ENCODE measurements at regions not wholly inside any gene's neighbourhood (a gene's known extent, or its start where the extent isn't known, plus 50 kb on each side); places are given as distances from the start of the nearest gene placed in this dataset.

- FAIRE-seq: no peak
- WGBS, 2 experiments (ENCODE audit: extremely low coverage in 1 of 2, insufficient coverage in 1 of 2, insufficient read length in 1 of 2, insufficient replicate concordance in 2 of 2, low coverage in 1 of 2, low lambda C conversion rate in 2 of 2, missing lambda C conversion rate in 1 of 2): 96% methylated on average over 7 of the region's 7 CpGs; no CpG with 5 or more reads in 1 of the 2 experiments
- CTCF ChIA-PET (ENCODE audit: partially characterized antibody): interaction anchor here (0.7 kb wide), 1 partner anchor 30 kb away, joined by 3 read pairs; no protein-coding TSS in a partner anchor
Measured at GRCh38 chr9:79779901-79780300, 208.1 kb downstream of the TLE4 start.

More at GRCh38 chr9:79779901-79780300, 208.1 kb downstream of the TLE4 start:
- H2BK20ac ChIP-seq (ENCODE audit: low read length): no peak overlapping the region
- no peak overlapping the region for H3K56ac ChIP-seq (replicated peaks; ENCODE audit: insufficient read length, low read depth, low read length)
- no peaks in the 10 kb centered on the region for H3K27me3 ChIP-seq (replicated peaks in 1 of 4; ENCODE audit: control insufficient read depth in 3 of 4, extremely low read depth in 1 of 4, insufficient read depth in 3 of 4, low read length in 3 of 4)
- no peak overlapping the region for H3K9ac ChIP-seq (replicated peaks in 1 of 4; ENCODE audit: extremely low read depth in 1 of 4, low read depth in 3 of 4, low read length in 3 of 4)
- no peaks in the 10 kb centered on the region for H3K4me1 ChIP-seq (replicated peaks in 1 of 4; ENCODE audit: control insufficient read depth in 3 of 4, insufficient read depth in 4 of 4, low read length in 3 of 4)
- no peak overlapping the region for H3K23ac ChIP-seq (ENCODE audit: insufficient read length)
- H3K9me3 ChIP-seq (ENCODE audit: insufficient read depth in 2 of 2, low read depth in 1 of 2, low read length in 1 of 2): no peaks in the 10 kb centered on the region
- no peak overlapping the region for H2BK120ac ChIP-seq (replicated peaks; ENCODE audit: low read depth, low read length)
- no peak for DNase-seq (ENCODE audit: low read depth in 1 of 2, low spot score in 2 of 2)
- no peak overlapping the region for H2AK5ac ChIP-seq (ENCODE audit: low read depth, low read length)
- TF ChIP-seq USF2 (IDR thresholded peaks at IDR 0.05; ENCODE audit: low read length): no peak
- TF ChIP-seq CBX8 (IDR thresholded peaks at IDR 0.05; ENCODE audit: borderline replicate concordance, low read depth, low read length): no peak
- TF ChIP-seq TAF7 (optimal IDR thresholded peaks at IDR 0.05; ENCODE audit: borderline replicate concordance, low read depth, low read length): no peak
- TF ChIP-seq HDAC2 (IDR thresholded peaks at IDR 0.05; ENCODE audit: borderline replicate concordance in 1 of 2, low read depth in 2 of 2, low read length in 2 of 2): no peak
- TF ChIP-seq CEBPB (IDR thresholded peaks at IDR 0.05; ENCODE audit: low read depth, low read length): no peak
- no peak for TF ChIP-seq POLR2A (IDR thresholded peaks at IDR 0.05; ENCODE audit: control extremely low read depth in 1 of 2, low read depth in 2 of 2, low read length in 2 of 2)
- no peak for TF ChIP-seq GTF2F1 (IDR thresholded peaks at IDR 0.05; ENCODE audit: borderline replicate concordance, low read depth, low read length)
- no peak for TF ChIP-seq GABPA (IDR thresholded peaks at IDR 0.05; ENCODE audit: borderline replicate concordance, insufficient read depth, low read length)
- TF ChIP-seq NRF1 (IDR thresholded peaks at IDR 0.05; ENCODE audit: low read depth, low read length): no peak
- no peak overlapping the region for H2AFZ ChIP-seq (ENCODE audit: low read length)
- POLR2A ChIA-PET (ENCODE audit: partially characterized antibody): no interaction called here
- H4K91ac ChIP-seq (replicated peaks; ENCODE audit: insufficient read length, low read length): no peak overlapping the region
- no peak overlapping the region for H4K8ac ChIP-seq (ENCODE audit: extremely low read depth, insufficient read depth, low read length)
- no peak overlapping the region for H3K4me3 ChIP-seq (ENCODE audit: extremely low read depth in 1 of 4, insufficient read depth in 2 of 4, low read depth in 3 of 4, low read length in 4 of 4)
- no peak overlapping the region for H3K4ac ChIP-seq (replicated peaks; ENCODE audit: insufficient read length, low read depth, low read length)
- no peak overlapping the region for H2BK5ac ChIP-seq (ENCODE audit: low read depth, low read length)
- H3K14ac ChIP-seq (ENCODE audit: insufficient read length): no peak overlapping the region
- H3K18ac ChIP-seq (ENCODE audit: extremely low read depth, low read length): no peak overlapping the region
- H3K4me2 ChIP-seq (ENCODE audit: insufficient read depth in 1 of 2, low read depth in 2 of 2, low read length in 2 of 2): no peak overlapping the region
- H3K79me2 ChIP-seq (ENCODE audit: control insufficient read depth in 1 of 2, insufficient read depth in 2 of 2, low read length in 2 of 2): no peaks in the 10 kb centered on the region
- H3K36me3 ChIP-seq (ENCODE audit: control insufficient read depth in 2 of 4, insufficient read depth in 4 of 4, low read length in 3 of 4): no peaks in the 10 kb centered on the region
- H4K20me1 ChIP-seq (replicated peaks in 1 of 2; ENCODE audit: control insufficient read depth in 1 of 2, insufficient read depth in 2 of 2, low read length in 2 of 2): no peaks in the 10 kb centered on the region
- H4K5ac ChIP-seq (ENCODE audit: insufficient read length, low read depth, low read length): no peak overlapping the region
- no peak overlapping the region for H3K27ac ChIP-seq (ENCODE audit: low read depth, low read length)
- no peak overlapping the region for H2BK15ac ChIP-seq (ENCODE audit: low read length)
- no peak overlapping the region for H2BK12ac ChIP-seq (ENCODE audit: low read depth, low read length)
- H3K79me1 ChIP-seq (ENCODE audit: low read depth, low read length): no peaks in the 10 kb centered on the region
- H3K23me2 ChIP-seq (ENCODE audit: low read depth, low read length): no peaks in the 10 kb centered on the region
